Breast epithelium (tissue), 3 donors: ENCODE measurements at regions not wholly inside any gene's neighbourhood (a gene's known extent, or its start where the extent isn't known, plus 50 kb on each side); places are given as distances from the start of the nearest gene placed in this dataset.

Experiments used
- CTCF ChIP-seq, 3 donors: fragments of 450-650 bp; IDR thresholded peaks; one replicate each; pipeline ENCODE4 v1.5.1; 2016 to 2017; ENCODE audit warnings: antibody characterized with exemption in 3 of 3, mild to moderate bottlenecking in 3 of 3, moderate library complexity in 3 of 3
- POLR2A ChIP-seq: fragments of 450-650 bp; IDR thresholded peaks from one replicate; pipeline ENCODE4 v1.6.1; 2016; ENCODE audit warnings: antibody characterized with exemption, mild to moderate bottlenecking, moderate library complexity
- POLR2AphosphoS5 ChIP-seq, 3 donors: sonication (generic); formaldehyde crosslinking; IDR thresholded peaks; one replicate each; pipeline ENCODE4 v1.6.1; 2017; ENCODE audit warnings: antibody characterized with exemption in 3 of 3

DNA sequence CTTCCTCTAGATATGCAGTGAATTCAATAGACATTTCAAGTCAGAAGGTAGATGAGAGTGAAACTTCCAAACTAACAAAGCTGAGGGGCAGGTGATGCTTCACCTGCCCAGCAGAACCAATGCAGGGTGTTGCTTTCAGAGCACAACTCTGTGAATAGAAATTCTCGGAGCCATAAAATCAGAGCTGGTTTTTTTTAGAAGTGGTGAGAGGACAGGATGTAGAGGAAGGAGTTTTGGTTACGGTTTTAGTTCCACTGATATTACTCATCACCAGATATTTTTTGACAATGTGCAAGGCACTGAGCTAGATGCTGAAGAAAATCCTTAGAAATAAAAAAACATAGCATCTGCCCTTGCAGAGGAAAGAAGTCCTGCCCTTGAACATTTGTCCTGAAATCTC, 62.2 kb downstream of the BMP4 start:
- TF ChIP-seq CTCF (IDR thresholded peaks at IDR 0.05) (no peak), POLR2A (no peak), POLR2AphosphoS5 (IDR thresholded peaks at IDR 0.05) (no peak)
